Heart left ventricle (tissue), 13 donors: ENCODE measurements at regions not wholly inside any gene's neighbourhood (a gene's known extent, or its start where the extent isn't known, plus 50 kb on each side); places are given as distances from the start of the nearest gene placed in this dataset.

Experiments used
- POLR2A ChIP-seq, 2 donors: fragments of 450-650 bp; IDR thresholded peaks; one replicate each; pipeline ENCODE4 v1.6.1; 2017; ENCODE audit warnings: antibody characterized with exemption in 2 of 2, mild to moderate bottlenecking in 2 of 2, moderate library complexity in 2 of 2
- TF ChIP-seq, protein P1 (sequence below), 12 donors: fragments of 200-600 bp; sonication (generic) in 4 of 12; IDR thresholded peaks; one replicate each; pipeline versions ENCODE4 v1.5.0 to v1.8.0; 2018 to 2022; ENCODE audit warnings: antibody characterized with exemption in 12 of 12, mild to moderate bottlenecking in 5 of 12
- donor health status: ischemic (EF 13 %, LVEDD 7.1; RV severe dilation, severe dysfunction).
- donor health status: DM: no; HTN: yes; CAD: no.
- donor health status: DM: no; HTN: no; CAD: no.
- donor health status: ischemic (EF 25% LVEDD 6.9; RV normal size, moderate dysfunction).
- donor health status: ischemic (EF 25% LVEDD 5.7; RV mildly dilated, moderate dysfunction).
- donor health status: ischemic (EF 35%, LVEDD 5.7; RV mildly dilated, moderate dysfunction).
- donor health status: nonischemic (EF 11% LVEDD 7.7; RV severe dilation, severe dysfunction).
- donor health status: DM: yes; HTN: yes; CAD: no.
- donor health status: PGD.
- donor health status: ischemic (EF 29% LVEDD 5.4; RV normal size, mild dysfunction).
- donor health status: nonischemic (EF 23%, LVEDD 6.1; RV moderate dilation, normal function).

DNA sequence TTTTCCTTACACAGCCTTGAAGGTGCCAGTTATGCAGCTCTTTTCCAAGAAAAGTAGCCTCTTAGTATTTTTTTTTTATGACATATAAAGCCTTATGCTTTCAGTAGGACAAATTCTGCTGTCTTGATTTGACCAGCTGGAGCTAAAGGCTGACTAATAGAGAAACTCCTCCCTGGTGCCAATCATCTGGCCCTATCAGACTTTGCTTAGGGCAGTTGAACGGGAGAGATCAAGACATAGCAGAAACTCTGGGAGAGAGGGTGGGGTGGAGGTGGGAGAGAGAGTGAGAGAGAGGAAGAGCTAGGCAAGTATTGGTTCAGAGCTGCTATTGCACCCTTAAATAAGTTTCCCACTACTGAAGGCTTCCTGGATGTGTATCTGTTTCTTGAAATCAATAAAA lies 100.2 kb downstream of the SEC61B start:
- TF ChIP-seq, protein P1, sequence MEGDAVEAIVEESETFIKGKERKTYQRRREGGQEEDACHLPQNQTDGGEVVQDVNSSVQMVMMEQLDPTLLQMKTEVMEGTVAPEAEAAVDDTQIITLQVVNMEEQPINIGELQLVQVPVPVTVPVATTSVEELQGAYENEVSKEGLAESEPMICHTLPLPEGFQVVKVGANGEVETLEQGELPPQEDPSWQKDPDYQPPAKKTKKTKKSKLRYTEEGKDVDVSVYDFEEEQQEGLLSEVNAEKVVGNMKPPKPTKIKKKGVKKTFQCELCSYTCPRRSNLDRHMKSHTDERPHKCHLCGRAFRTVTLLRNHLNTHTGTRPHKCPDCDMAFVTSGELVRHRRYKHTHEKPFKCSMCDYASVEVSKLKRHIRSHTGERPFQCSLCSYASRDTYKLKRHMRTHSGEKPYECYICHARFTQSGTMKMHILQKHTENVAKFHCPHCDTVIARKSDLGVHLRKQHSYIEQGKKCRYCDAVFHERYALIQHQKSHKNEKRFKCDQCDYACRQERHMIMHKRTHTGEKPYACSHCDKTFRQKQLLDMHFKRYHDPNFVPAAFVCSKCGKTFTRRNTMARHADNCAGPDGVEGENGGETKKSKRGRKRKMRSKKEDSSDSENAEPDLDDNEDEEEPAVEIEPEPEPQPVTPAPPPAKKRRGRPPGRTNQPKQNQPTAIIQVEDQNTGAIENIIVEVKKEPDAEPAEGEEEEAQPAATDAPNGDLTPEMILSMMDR (IDR thresholded peaks at IDR 0.05), result no peak
- no peak for TF ChIP-seq POLR2A (IDR thresholded peaks at IDR 0.05)
